Caco-2 (cell line): ENCODE measurements at regions not wholly inside any gene's neighbourhood (a gene's known extent, or its start where the extent isn't known, plus 50 kb on each side); places are given as distances from the start of the nearest gene placed in this dataset.

Experiments used
- BruUV-seq: library from RNA; stranded (reverse); fragments of 400-500 nt; replicated peaks from 2 replicates; lab custom pipeline; 2021; lab: Mats Ljungman, UMichigan
- CTCF ChIA-PET: fragments of 300-600 bp; sonication (Branson Sonifier 250); formaldehyde crosslinking; loops from one replicate; lab custom pipeline; 2022; ENCODE audit warnings: antibody characterized with exemption; lab: Charles Lee
- POLR2A ChIA-PET: fragments of 300-600 bp; sonication (Branson Sonifier 250); formaldehyde crosslinking; loops from one replicate; lab custom pipeline; 2022; ENCODE audit warnings: antibody characterized with exemption; lab: Charles Lee
- DNase-seq, 2 experiments: peaks; one replicate each; pipeline versions ENCODE4 v3.0.0 to v3.0.0-alpha.2; 2020 to 2022
- H3K27me3 ChIP-seq: replicated peaks from 2 replicates; pipeline ENCODE4 v1.6.0; 2011; ENCODE audit warnings: low read length; ENCODE audit not compliant: control insufficient read depth, insufficient read depth
- H3K36me3 ChIP-seq: 2 replicates; pipeline ENCODE4 v1.5.1; 2011; ENCODE audit warnings: low read length; ENCODE audit not compliant: control insufficient read depth, insufficient read depth
- H3K4me1 ChIP-seq: fragments of 250-450 bp; sonication (Bioruptor Pico); 2 replicates; pipeline ENCODE4 v1.5.1; 2020; ENCODE audit warnings: mild to moderate bottlenecking
- H3K4me3 ChIP-seq: 2 replicates; pipeline ENCODE4 v1.5.1; 2011; ENCODE audit warnings: low read depth, mild to moderate bottlenecking, control low read depth, low read length
- H3K9me3 ChIP-seq: fragments of 250-450 bp; sonication (Bioruptor Pico); 2 replicates; pipeline ENCODE4 v1.5.1; 2020; ENCODE audit warnings: mild to moderate bottlenecking, moderate library complexity
- H3K27ac Mint-ChIP-seq: one replicate; pipeline ENCODE4 v1.8.0; 2022; ENCODE audit warnings: mixed read lengths; ENCODE audit not compliant: unreplicated experiment
- H3K27me3 Mint-ChIP-seq: one replicate; pipeline ENCODE4 v1.8.0; 2022; ENCODE audit warnings: mixed read lengths; ENCODE audit not compliant: insufficient read depth, unreplicated experiment
- H3K36me3 Mint-ChIP-seq: one replicate; pipeline ENCODE4 v1.8.0; 2022; ENCODE audit warnings: mild to moderate bottlenecking, mixed read lengths; ENCODE audit not compliant: insufficient read depth, unreplicated experiment
- H3K4me1 Mint-ChIP-seq: one replicate; pipeline ENCODE4 v1.8.0; 2022; ENCODE audit warnings: low read depth, mixed read lengths; ENCODE audit not compliant: unreplicated experiment
- H3K4me3 Mint-ChIP-seq: one replicate; pipeline ENCODE4 v1.8.0; 2022; ENCODE audit warnings: mild to moderate bottlenecking, moderate library complexity, mixed read lengths; ENCODE audit not compliant: unreplicated experiment
- H3K9me3 Mint-ChIP-seq: one replicate; pipeline ENCODE4 v1.8.0; 2022; ENCODE audit warnings: mixed read lengths; ENCODE audit not compliant: unreplicated experiment
- intact Hi-C: fragments of 100-400 bp; cut with micrococcal nuclease; formaldehyde crosslinking; loops from one replicate; pipeline ENCODE4 v1.10.0; 2022; ENCODE audit not compliant: unreplicated experiment
- TF ChIP-seq, protein P1 (sequence below), 2 experiments: fragments of 200-600 bp in 1 of 2; IDR thresholded peaks; 1 replicate in 1 of 2; 2 replicates in 1 of 2; pipeline versions ENCODE4 v1.5.1 to v1.8.0; 2011 to 2022; ENCODE audit warnings: antibody characterized with exemption in 1 of 2, control low read depth in 1 of 2, inconsistent platforms in 1 of 2, low read depth in 1 of 2, low read length in 1 of 2, mild to moderate bottlenecking in 1 of 2, moderate library complexity in 1 of 2; ENCODE audit not compliant: insufficient read depth in 1 of 2, severe bottlenecking in 1 of 2, unreplicated experiment in 1 of 2

DNA sequence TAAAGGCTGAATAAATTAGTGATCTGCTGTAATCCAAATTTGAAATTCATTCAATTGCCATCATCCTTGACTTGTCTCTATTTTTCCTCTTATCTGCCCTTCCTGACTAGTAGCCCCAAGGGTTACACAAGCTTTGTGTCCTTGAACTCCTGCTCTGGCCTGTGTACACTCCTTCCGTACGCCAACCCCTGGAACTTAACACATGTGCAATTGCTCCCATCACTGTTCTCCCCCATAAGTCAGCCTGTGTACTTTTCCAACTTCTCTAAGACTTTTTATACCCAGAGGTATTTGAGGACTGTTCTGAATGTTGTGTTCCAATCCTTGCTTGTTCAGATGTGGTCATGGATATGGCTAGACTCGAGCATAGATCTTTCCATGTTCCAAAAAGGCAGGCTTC lies 171.1 kb upstream of the G2E3 start:
- ChIA-PET POLR2A (no interaction called here), CTCF (no interaction called here)
- H3K9me3 ChIP-seq = no peaks in the 10 kb centered on the region
- intact Hi-C loops = no loop called here
- peaks cover 6% of the 10 kb centered on the region for H3K27me3 Mint-ChIP-seq
- no peaks in the 10 kb centered on the region for H3K4me1 Mint-ChIP-seq
- no peaks in the 10 kb centered on the region for H3K36me3 Mint-ChIP-seq
- no peaks in the 10 kb centered on the region for H3K4me1 ChIP-seq
- no TSS peak for BruUV-seq
- TF ChIP-seq, protein P1, sequence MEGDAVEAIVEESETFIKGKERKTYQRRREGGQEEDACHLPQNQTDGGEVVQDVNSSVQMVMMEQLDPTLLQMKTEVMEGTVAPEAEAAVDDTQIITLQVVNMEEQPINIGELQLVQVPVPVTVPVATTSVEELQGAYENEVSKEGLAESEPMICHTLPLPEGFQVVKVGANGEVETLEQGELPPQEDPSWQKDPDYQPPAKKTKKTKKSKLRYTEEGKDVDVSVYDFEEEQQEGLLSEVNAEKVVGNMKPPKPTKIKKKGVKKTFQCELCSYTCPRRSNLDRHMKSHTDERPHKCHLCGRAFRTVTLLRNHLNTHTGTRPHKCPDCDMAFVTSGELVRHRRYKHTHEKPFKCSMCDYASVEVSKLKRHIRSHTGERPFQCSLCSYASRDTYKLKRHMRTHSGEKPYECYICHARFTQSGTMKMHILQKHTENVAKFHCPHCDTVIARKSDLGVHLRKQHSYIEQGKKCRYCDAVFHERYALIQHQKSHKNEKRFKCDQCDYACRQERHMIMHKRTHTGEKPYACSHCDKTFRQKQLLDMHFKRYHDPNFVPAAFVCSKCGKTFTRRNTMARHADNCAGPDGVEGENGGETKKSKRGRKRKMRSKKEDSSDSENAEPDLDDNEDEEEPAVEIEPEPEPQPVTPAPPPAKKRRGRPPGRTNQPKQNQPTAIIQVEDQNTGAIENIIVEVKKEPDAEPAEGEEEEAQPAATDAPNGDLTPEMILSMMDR (IDR thresholded peaks at IDR 0.05; ENCODE audit: insufficient read depth in 1 of 2, low read depth in 1 of 2, low read length in 1 of 2, severe bottlenecking in 1 of 2, unreplicated experiment in 1 of 2) = no peak
- no peak overlapping the region for H3K4me3 Mint-ChIP-seq
- DNase-seq = no peak
- no peaks in the 10 kb centered on the region for H3K9me3 Mint-ChIP-seq
- no peak overlapping the region for H3K4me3 ChIP-seq
- H3K27ac Mint-ChIP-seq = no peak overlapping the region
- H3K36me3 ChIP-seq = no peaks in the 10 kb centered on the region
- H3K27me3 ChIP-seq = no peaks in the 10 kb centered on the region

DNA sequence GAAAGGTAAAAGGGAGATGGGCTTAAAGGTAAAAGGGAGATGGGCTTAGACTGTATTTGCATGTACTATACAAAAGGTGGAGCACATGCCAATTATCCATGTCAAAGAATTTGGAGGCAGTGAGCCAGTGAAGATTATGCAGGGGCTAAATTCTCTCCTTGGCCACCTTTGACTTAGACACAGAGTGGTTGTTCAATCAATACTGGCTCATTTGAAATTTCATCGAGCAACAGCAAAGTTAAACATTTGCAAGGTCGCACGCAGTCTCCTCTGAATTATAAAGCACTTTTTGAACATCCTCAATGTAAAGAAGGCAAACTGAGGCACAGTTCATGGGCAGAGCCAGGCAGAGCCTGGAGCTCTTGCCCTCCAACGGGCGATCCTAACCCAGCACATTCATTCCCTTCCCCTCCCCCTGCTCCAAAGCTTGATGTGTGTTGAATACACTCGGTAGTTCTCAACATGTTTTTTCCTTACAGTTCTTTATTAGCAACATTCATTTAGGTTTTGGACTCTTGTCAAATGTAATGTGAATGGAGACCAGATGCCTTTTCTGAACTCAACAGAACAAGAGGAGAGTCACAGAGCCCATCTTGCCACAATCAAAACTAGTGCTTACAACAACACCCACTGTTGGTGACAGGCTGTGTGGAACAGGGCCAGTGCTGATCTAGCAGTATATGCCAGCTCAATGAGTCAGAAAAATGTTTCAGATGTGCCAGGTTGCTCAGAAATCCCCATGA lies 169.7 kb upstream of the G2E3 start:
- no peaks in the 10 kb centered on the region for H3K36me3 ChIP-seq
- TF ChIP-seq, protein P1 (IDR thresholded peaks at IDR 0.05; ENCODE audit: insufficient read depth in 1 of 2, low read depth in 1 of 2, low read length in 1 of 2, severe bottlenecking in 1 of 2, unreplicated experiment in 1 of 2) = no peak
- no peaks in the 10 kb centered on the region for H3K9me3 Mint-ChIP-seq
- H3K4me3 Mint-ChIP-seq = no peak overlapping the region
- no peaks in the 10 kb centered on the region for H3K9me3 ChIP-seq
- H3K4me1 ChIP-seq = no peaks in the 10 kb centered on the region
- no peaks in the 10 kb centered on the region for H3K4me1 Mint-ChIP-seq
- H3K4me3 ChIP-seq = no peak overlapping the region
- no TSS peak for BruUV-seq
- H3K36me3 Mint-ChIP-seq = no peaks in the 10 kb centered on the region
- intact Hi-C loops = no loop called here
- DNase-seq = no peak
- peaks cover 6% of the 10 kb centered on the region for H3K27me3 Mint-ChIP-seq
- POLR2A ChIA-PET = no interaction called here
- H3K27ac Mint-ChIP-seq = no peak overlapping the region
- CTCF ChIA-PET = no interaction called here
- no peaks in the 10 kb centered on the region for H3K27me3 ChIP-seq

DNA sequence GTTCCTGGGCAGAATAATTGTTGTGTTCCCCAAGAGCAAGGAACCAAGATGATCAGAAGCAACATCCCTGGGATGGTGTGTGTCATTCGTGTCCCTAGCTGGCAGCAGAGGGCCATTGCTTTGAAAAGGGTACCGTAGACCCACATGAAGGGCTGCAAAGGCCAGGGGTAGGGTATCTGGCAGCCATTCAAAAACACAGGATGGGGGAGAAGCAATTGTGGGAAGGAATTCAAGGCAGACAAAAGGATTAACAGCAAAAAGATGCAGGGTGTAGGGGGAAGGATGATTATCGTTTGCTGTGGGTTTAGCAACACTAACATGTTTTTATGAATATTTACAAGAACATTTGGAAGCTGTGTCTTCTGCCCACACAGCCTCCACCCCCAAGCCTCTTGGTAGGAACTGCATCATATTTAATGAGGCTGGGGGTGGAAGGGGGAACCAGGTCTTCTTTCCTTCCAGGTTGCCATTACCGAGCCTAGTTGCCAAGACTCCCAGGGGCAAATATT lies 169.0 kb upstream of the G2E3 start:
- intact Hi-C loops = no loop called here
- Mint-ChIP-seq H3K27me3 (peaks cover 4% of the 10 kb centered on the region), H3K4me3 (no peak overlapping the region), H3K36me3 (no peaks in the 10 kb centered on the region), H3K27ac (no peak overlapping the region), H3K4me1 (no peaks in the 10 kb centered on the region), H3K9me3 (no peaks in the 10 kb centered on the region)
- H3K27me3 ChIP-seq = no peaks in the 10 kb centered on the region
- H3K36me3 ChIP-seq = no peaks in the 10 kb centered on the region
- H3K9me3 ChIP-seq = no peaks in the 10 kb centered on the region
- TF ChIP-seq, protein P1 (IDR thresholded peaks at IDR 0.05; ENCODE audit: insufficient read depth in 1 of 2, low read depth in 1 of 2, low read length in 1 of 2, severe bottlenecking in 1 of 2, unreplicated experiment in 1 of 2) = no peak
- no TSS peak for BruUV-seq
- POLR2A ChIA-PET = no interaction called here
- DNase-seq = no peak
- H3K4me1 ChIP-seq = no peaks in the 10 kb centered on the region
- CTCF ChIA-PET = no interaction called here
- no peak overlapping the region for H3K4me3 ChIP-seq
